Endodermal cell (in vitro differentiated cells): ENCODE measurements at regions not wholly inside any gene's neighbourhood (a gene's known extent, or its start where the extent isn't known, plus 50 kb on each side); places are given as distances from the start of the nearest gene placed in this dataset.

Experiments used
- DNase-seq: peaks from one replicate; pipeline ENCODE4 v3.0.0-alpha.2; 2017
- H3K27ac ChIP-seq: 2 replicates; pipeline ENCODE4 v1.5.1; 2013; ENCODE audit warnings: mild to moderate bottlenecking, low read depth, low read length, moderate library complexity
- H3K27me3 ChIP-seq: 2 replicates; pipeline ENCODE4 v1.6.1; 2013; ENCODE audit warnings: mild to moderate bottlenecking, low read length, moderate library complexity; ENCODE audit not compliant: insufficient read depth, control insufficient read depth, poor library complexity, severe bottlenecking
- H3K36me3 ChIP-seq: 2 replicates; pipeline ENCODE4 v1.7.0; 2013; ENCODE audit warnings: mild to moderate bottlenecking, low read length, moderate library complexity; ENCODE audit not compliant: control insufficient read depth, insufficient read depth
- H3K4me1 ChIP-seq: one replicate; pipeline ENCODE4 v1.7.0; 2013; ENCODE audit warnings: low read length; ENCODE audit not compliant: control insufficient read depth, insufficient read depth
- H3K4me3 ChIP-seq: 2 replicates; pipeline ENCODE4 v1.5.1; 2013; ENCODE audit warnings: mild to moderate bottlenecking, low read length, moderate library complexity
- H3K9ac ChIP-seq: 2 replicates; pipeline ENCODE4 v1.6.1; 2013; ENCODE audit warnings: mild to moderate bottlenecking, low read length, moderate library complexity; ENCODE audit not compliant: poor library complexity, severe bottlenecking; ENCODE audit errors: extremely low read depth
- H3K9me3 ChIP-seq: 2 replicates; pipeline ENCODE4 v1.6.1; 2013; ENCODE audit warnings: mild to moderate bottlenecking, low read length, moderate library complexity; ENCODE audit not compliant: control insufficient read depth
- H3K27ac Mint-ChIP-seq: 2 replicates; pipeline ENCODE4 v1.8.0; 2020; ENCODE audit warnings: mixed read lengths
- H3K27me3 Mint-ChIP-seq: 2 replicates; pipeline ENCODE4 v1.8.0; 2021; ENCODE audit warnings: mild to moderate bottlenecking, mixed read lengths; ENCODE audit not compliant: insufficient read depth
- H3K36me3 Mint-ChIP-seq: 2 replicates; pipeline ENCODE4 v1.8.0; 2020; ENCODE audit warnings: low read depth, mixed read lengths
- H3K4me1 Mint-ChIP-seq: 2 replicates; pipeline ENCODE4 v1.8.0; 2020; ENCODE audit warnings: mixed read lengths
- H3K4me3 Mint-ChIP-seq: 2 replicates; pipeline ENCODE4 v1.8.0; 2020; ENCODE audit warnings: mild to moderate bottlenecking, moderate library complexity, mixed read lengths
- H3K9me3 Mint-ChIP-seq: 2 replicates; pipeline ENCODE4 v1.8.0; 2020; ENCODE audit warnings: mild to moderate bottlenecking, mixed read lengths
- WGBS, 2 experiments: methylation state at CpG; one replicate each; pipeline versions ENCODE4 v1.1.5 to v1.1.7; 2013; ENCODE audit warnings: missing lambda C conversion rate in 2 of 2, mixed read lengths in 1 of 2; ENCODE audit not compliant: insufficient coverage in 1 of 2, insufficient read length in 1 of 2; 5-methylcytosine and 5-hydroxymethylcytosine counted together
- TF ChIP-seq, protein P1 (sequence below): fragments of 200-600 bp; sonication (generic); conservative IDR thresholded peaks from 2 replicates; pipeline ENCODE4 v1.5.0; 2021; ENCODE audit warnings: antibody characterized with exemption, mild to moderate bottlenecking

DNA sequence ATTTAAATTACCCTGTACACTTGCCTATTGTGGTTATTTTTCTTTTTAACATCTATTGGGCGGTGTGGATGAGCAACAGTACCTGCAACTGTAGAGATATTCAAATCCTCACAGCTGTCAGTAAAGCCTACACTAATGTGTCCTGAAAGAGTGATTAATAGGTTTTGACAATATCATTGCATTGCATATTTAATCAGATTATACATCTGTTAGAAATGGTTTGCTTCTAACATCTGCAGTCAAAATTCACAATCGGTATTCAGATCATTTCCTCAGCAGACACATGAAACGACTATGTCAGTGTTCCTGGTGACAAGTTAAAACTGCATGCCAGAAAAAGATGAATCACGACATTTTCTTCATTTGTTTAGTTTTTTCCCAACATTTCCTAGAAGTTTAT lies 254.6 kb upstream of the EPHA5 start:
- 92 to 96% methylated on average over 3 to 4 of the region's 4 CpGs for WGBS, 2 experiments
- Histone ChIP-seq H3K9me3 (no peaks in the 10 kb centered on the region), H3K9ac (no peak overlapping the region), H3K36me3 (no peaks in the 10 kb centered on the region), H3K27ac (no peak overlapping the region), H3K4me3 (no peak overlapping the region), H3K27me3 (no peaks in the 10 kb centered on the region), H3K4me1 (no peaks in the 10 kb centered on the region)
- DNase-seq: no peak
- Mint-ChIP-seq H3K36me3 (no peaks in the 10 kb centered on the region), H3K27me3 (no peaks in the 10 kb centered on the region), H3K9me3 (no peaks in the 10 kb centered on the region), H3K4me1 (no peaks in the 10 kb centered on the region), H3K27ac (no peak overlapping the region), H3K4me3 (no peak overlapping the region)
- TF ChIP-seq, protein P1, sequence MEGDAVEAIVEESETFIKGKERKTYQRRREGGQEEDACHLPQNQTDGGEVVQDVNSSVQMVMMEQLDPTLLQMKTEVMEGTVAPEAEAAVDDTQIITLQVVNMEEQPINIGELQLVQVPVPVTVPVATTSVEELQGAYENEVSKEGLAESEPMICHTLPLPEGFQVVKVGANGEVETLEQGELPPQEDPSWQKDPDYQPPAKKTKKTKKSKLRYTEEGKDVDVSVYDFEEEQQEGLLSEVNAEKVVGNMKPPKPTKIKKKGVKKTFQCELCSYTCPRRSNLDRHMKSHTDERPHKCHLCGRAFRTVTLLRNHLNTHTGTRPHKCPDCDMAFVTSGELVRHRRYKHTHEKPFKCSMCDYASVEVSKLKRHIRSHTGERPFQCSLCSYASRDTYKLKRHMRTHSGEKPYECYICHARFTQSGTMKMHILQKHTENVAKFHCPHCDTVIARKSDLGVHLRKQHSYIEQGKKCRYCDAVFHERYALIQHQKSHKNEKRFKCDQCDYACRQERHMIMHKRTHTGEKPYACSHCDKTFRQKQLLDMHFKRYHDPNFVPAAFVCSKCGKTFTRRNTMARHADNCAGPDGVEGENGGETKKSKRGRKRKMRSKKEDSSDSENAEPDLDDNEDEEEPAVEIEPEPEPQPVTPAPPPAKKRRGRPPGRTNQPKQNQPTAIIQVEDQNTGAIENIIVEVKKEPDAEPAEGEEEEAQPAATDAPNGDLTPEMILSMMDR: no peak

DNA sequence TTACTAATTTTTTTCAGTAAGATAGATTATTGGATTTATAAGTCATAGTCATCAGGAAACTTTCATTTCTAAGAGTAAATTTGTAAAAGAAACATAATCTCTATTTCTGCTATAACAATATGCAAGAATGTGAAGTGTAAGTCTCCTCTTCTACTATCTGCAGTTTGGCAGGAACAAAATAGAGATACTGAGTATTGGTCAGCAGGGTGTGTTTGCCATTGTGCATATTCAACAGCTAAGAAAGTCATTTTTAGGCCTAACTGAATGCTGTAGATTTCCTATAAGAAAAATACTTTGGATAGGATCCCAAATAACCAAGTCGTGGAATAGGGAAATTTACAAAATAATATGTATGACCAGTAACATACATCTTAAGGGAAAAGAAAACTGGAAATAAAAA lies 253.3 kb upstream of the EPHA5 start:
- H3K36me3 Mint-ChIP-seq: no peaks in the 10 kb centered on the region
- H3K4me3 Mint-ChIP-seq: no peak overlapping the region
- no peaks in the 10 kb centered on the region for H3K4me1 Mint-ChIP-seq
- Histone ChIP-seq H3K27me3 (no peaks in the 10 kb centered on the region), H3K9ac (no peak overlapping the region), H3K4me3 (no peak overlapping the region), H3K4me1 (no peaks in the 10 kb centered on the region), H3K36me3 (no peaks in the 10 kb centered on the region), H3K9me3 (no peaks in the 10 kb centered on the region), H3K27ac (no peak overlapping the region)
- 63% methylated on average over 1 of the region's 1 CpG; no CpG with 5 or more reads in 1 of the 2 experiments for WGBS, 2 experiments
- no peak overlapping the region for H3K27ac Mint-ChIP-seq
- H3K27me3 Mint-ChIP-seq: no peaks in the 10 kb centered on the region
- TF ChIP-seq, protein P1: no peak
- no peaks in the 10 kb centered on the region for H3K9me3 Mint-ChIP-seq
- DNase-seq: no peak

DNA sequence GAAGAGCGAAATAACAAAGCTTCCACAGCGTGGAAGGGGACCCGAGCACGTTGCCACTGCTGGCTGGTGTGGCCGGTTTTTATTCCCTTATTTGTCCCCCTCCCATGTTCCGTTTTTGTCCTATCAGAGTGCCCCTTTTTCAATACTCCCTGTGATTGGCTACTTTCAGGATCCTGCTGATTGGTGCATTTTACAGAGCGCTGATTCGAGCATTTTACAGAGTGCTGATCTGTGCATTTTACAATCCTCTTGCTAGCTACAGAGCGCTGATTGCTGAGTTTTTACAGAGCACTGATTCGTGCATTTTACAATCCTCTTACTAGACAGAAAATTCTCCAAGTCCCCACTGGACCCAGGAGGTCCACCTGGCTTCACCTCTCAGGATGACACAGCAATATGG lies 250.9 kb upstream of the EPHA5 start:
- WGBS, 2 experiments: 96 to 98% methylated on average over 10 of the region's 10 CpGs
- no peak overlapping the region for H3K27ac Mint-ChIP-seq
- Histone ChIP-seq H3K4me1 (no peaks in the 10 kb centered on the region), H3K4me3 (no peak overlapping the region), H3K27ac (no peak overlapping the region), H3K36me3 (no peaks in the 10 kb centered on the region), H3K9me3 (peaks cover 8% of the 10 kb centered on the region), H3K27me3 (no peaks in the 10 kb centered on the region), H3K9ac (no peak overlapping the region)
- no peak overlapping the region for H3K4me3 Mint-ChIP-seq
- no peaks in the 10 kb centered on the region for H3K36me3 Mint-ChIP-seq
- TF ChIP-seq, protein P1: no peak
- H3K27me3 Mint-ChIP-seq: no peaks in the 10 kb centered on the region
- H3K9me3 Mint-ChIP-seq: no peaks in the 10 kb centered on the region
- DNase-seq: no peak
- H3K4me1 Mint-ChIP-seq: no peaks in the 10 kb centered on the region
